Putamen (tissue), 1 donor: ENCODE measurements at regions not wholly inside any gene's neighbourhood (a gene's known extent, or its start where the extent isn't known, plus 50 kb on each side); places are given as distances from the start of the nearest gene placed in this dataset.

Experiments
- DNase-seq: peaks from one replicate; pipeline ENCODE4 v3.0.0-alpha.2; 2016; ENCODE audit warnings: low spot score

- no peak for DNase-seq
Measured at GRCh38 chr7:85074-85882, 107.1 kb upstream of the FAM20C start.

- no peak for DNase-seq
Measured at GRCh38 chr7:85883-86515, 106.4 kb upstream of the FAM20C start.

GRCh38 chr7:86629-87028 is 105.7 kb upstream of the FAM20C start:
- DNase-seq: no peak

GRCh38 chr7:87047-87446 is 105.3 kb upstream of the FAM20C start:
- DNase-seq: no peak

GRCh38 chr7:87671-88070 is 104.7 kb upstream of the FAM20C start:
- no peak for DNase-seq

GRCh38 chr7:88095-88926 is 104.1 kb upstream of the FAM20C start:
- no peak for DNase-seq

- no peak for DNase-seq
Measured at GRCh38 chr7:88927-89231, 103.5 kb upstream of the FAM20C start.

DNA sequence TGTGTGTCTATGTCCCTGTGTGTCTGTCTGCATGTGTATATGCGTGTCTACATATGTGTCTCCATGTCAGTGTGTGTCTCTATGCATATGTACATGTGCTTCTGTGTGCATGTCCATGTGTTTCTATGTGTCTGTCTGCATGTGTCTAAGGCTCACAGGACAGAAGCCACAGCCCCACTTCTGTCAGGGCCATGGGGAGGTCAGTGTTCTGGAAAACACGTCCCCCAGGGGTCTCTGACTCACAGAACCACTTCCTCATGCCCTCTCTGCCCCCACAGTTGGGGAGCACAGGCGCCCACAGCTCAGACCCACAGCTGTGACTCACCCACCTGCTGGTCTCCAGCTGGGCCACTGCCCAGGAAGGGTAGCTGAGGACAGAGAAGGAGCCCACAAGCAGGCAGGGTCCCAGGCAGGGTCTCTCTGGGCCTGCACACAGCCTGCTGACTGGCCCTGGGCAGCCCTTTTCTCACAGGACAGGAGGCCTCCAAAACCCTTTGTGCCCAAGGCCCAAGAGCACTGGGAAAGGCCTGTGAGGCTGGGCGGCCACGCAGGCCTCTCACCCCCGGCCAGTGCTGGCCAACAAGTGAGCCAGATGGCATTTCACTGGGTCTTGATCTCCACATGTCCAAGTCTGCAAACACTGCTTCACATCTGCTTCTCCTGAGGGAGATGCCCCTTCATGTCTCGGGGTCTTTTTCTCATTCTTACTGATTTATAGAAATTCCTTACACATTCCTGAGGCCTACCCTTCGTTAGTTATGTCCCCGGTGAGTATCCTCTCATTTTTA is 102.9 kb upstream of the FAM20C start:
- no peak for DNase-seq

- DNase-seq: no peak
Measured at GRCh38 chr7:90111-91063, 102.0 kb upstream of the FAM20C start.

DNA sequence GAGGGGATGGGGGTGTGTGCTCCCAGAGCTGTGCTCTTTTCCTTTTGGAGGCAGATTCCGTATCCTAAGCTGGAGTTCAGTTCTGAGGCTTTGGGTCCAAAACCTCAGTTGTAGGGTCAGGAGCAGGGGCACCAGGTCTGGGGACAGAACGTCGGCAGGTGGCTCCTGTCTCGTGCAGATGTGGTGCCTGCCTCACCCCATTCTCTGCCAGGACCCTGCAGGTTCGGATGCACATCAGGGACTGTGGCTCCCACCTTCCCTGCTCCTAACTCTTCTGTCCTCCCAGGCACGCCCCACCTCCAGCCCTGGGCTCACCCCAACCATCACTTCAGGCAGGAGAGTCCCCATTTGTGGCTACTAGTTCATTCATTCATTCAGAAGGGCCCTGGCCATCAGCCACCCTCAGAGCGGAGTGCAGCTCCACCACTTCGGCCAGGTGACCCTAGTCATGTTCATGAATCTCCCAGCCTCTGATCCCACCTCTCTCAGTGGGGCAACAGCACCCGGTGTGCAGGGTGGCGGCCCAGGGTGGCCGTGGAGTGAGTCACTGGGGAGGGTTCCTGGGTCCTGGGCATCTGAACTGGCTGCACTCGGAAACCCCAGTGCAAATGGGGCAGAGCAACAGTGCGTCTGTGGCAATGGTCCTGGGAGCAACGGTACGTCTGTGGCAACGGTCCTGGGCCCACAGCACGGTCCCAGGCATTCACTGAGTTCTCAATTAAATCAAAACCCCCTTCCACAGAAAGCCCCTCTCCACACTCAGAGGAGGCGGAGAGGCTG is 100.8 kb upstream of the FAM20C start:
- DNase-seq: no peak

GRCh38 chr7:92231-92674 is 100.1 kb upstream of the FAM20C start:
- no peak for DNase-seq

GRCh38 chr7:92888-93672 is 99.3 kb upstream of the FAM20C start:
- DNase-seq: no peak

GRCh38 chr7:94251-94801 is 98.0 kb upstream of the FAM20C start:
- DNase-seq: no peak

GRCh38 chr7:95180-95862 is 97.0 kb upstream of the FAM20C start:
- DNase-seq: no peak

DNA sequence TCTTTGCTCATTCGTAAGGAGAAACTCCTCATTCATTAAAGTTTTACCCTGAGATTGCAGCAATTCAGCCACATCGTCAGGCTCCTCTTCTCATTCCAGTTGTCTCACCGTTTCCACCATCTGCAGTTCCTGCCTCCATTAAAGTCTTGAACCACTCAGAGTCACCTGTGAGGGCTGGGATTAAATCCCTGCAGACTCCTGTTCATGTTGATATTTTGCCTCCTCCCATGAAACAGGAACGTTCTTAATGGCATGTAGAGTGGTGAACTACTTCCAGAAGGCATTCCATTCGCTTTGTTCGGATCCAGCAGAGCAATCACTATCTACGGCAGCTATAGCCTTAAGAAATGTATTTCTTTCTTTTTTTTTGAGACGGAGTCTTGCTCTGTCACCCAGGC is 96.5 kb upstream of the FAM20C start:
- no peak for DNase-seq

GRCh38 chr7:96861-97260 is 95.5 kb upstream of the FAM20C start:
- DNase-seq: no peak

DNA sequence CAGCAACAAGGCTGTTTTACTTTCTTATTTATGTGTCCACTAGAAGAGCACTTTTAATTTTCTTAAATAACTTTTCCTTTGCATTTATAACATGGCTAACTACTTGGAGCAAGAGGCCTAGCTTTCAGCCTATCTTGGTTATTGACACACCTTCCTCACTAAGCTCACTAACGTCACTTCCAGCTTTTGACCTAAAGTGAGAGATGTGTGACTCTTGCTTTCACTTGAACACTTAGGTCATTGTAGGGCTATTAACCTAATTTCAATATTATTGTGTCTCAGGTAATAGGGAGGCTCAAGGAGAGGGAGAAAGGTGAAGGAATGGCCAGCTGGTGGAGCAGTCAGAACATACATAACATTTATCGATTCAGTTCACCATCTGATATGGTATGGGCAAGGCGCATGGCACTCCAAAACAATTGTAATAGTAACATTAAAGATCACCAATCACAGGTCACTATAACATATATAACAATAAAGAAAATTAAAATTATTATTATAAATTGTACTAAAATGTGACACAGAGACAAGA is 95.0 kb upstream of the FAM20C start:
- DNase-seq: no peak
